ENCODE measurements at regions not wholly inside any gene's neighbourhood (a gene's known extent, or its start where the extent isn't known, plus 50 kb on each side); places are given as distances from the start of the nearest gene placed in this dataset.

DNA sequence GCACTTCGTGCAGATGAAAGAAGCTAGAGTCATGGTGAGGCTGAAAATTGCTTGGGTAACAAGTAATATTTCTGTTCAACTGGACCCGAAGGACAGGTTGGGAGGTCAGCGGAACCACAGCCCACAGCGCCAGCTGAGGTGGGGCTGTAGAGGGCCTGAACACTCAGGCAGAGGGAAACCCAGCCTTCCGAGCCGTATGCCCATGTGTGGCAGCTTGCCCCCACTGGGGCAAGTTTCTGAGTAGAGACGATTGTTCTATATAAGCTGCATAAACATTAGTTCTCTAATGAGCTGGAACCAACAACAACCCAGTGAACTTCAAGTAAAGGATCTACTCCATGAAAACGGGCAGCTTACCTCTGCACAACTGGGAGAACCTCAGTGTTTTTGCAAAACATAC lies 58.4 kb upstream of the TNS3 start:
- TF ChIP-seq, protein P1, sequence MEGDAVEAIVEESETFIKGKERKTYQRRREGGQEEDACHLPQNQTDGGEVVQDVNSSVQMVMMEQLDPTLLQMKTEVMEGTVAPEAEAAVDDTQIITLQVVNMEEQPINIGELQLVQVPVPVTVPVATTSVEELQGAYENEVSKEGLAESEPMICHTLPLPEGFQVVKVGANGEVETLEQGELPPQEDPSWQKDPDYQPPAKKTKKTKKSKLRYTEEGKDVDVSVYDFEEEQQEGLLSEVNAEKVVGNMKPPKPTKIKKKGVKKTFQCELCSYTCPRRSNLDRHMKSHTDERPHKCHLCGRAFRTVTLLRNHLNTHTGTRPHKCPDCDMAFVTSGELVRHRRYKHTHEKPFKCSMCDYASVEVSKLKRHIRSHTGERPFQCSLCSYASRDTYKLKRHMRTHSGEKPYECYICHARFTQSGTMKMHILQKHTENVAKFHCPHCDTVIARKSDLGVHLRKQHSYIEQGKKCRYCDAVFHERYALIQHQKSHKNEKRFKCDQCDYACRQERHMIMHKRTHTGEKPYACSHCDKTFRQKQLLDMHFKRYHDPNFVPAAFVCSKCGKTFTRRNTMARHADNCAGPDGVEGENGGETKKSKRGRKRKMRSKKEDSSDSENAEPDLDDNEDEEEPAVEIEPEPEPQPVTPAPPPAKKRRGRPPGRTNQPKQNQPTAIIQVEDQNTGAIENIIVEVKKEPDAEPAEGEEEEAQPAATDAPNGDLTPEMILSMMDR (IDR thresholded peaks at IDR 0.05) = no peak
- TF ChIP-seq POLR2A (IDR thresholded peaks at IDR 0.05) = no peak
